ENCODE measurements at regions not wholly inside any gene's neighbourhood (a gene's known extent, or its start where the extent isn't known, plus 50 kb on each side); places are given as distances from the start of the nearest gene placed in this dataset.

GRCh38 chrY:13756615-13757014, 52.9 kb downstream of the TMSB4Y start:
- Histone ChIP-seq H3K27me3 (ENCODE audit: control insufficient read depth, insufficient read depth, low read length) (no peaks in the 10 kb centered on the region), H3K36me3 (ENCODE audit: control insufficient read depth, insufficient read depth, low read length) (no peaks in the 10 kb centered on the region), H3K4me3 (ENCODE audit: low read depth, low read length) (no peak overlapping the region)
- no peak for FAIRE-seq
- peak; percentile 47 for DNase-seq (ENCODE audit: low read depth)
- TF ChIP-seq CTCF (IDR thresholded peaks at IDR 0.05; ENCODE audit: insufficient read depth, low read length, severe bottlenecking) = no peak

DNA sequence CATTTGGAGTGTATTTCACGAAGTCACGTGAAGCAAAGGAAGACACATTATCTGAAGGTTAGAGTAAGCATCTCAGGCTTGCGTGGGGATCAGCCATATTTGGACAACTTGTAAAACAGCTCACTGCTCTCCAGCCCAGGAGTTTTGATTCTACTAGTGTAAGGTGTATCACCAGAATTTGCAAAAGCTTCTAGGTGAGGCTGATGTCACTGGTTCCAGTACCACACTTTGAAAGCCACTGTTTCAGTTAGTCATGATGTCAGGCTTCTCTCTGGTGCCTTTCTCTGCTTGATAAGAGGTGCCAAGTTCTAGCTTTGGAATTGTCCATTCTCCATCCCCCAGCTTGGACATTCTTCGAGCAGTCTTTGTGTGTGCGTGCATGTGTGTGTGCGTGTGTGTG, 62.3 kb downstream of the TMSB4Y start:
- Histone ChIP-seq H3K27me3 (ENCODE audit: control insufficient read depth, insufficient read depth, low read length) (no peaks in the 10 kb centered on the region), H3K4me3 (ENCODE audit: low read depth, low read length) (no peak overlapping the region), H3K36me3 (ENCODE audit: control insufficient read depth, insufficient read depth, low read length) (no peaks in the 10 kb centered on the region)
- DNase-seq (ENCODE audit: low read depth) (no peak), FAIRE-seq (no peak)
- TF ChIP-seq CTCF (IDR thresholded peaks at IDR 0.05; ENCODE audit: insufficient read depth, low read length, severe bottlenecking) = no peak

DNA sequence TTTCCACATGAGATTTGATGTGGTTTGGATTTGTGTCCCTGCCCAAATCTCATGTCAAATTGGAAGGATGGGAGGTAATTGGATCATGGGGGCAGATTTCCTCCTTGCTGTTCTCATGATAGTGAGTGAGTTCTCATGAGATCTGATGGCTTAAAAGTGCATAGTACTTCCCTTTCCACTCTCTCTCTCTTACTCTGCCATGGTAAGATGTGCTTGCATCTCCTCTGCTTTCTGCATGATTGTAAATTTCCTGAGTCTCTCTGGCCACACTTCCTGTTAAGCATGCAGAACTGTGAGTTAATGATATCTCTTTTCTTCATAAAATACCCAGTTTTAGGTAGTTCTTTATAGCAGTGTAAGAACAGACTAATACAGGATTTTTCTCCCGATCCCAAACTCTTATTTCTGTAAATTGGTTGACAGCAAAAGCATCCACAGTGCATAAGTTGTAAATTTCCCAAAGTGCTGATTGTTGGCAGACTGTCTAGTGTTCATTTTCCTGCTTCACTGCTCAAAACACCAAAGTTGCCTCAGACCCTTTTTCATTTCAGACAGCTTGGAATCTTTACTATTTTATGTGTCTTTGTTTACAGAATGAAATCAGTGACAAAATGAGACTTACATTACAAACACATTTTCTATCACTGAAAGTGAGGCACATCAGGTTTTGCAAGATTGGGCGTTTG, 86.6 kb downstream of the TMSB4Y start:
- FAIRE-seq (no peak), DNase-seq (ENCODE audit: low read depth) (no peak)
- Histone ChIP-seq H3K36me3 (ENCODE audit: control insufficient read depth, insufficient read depth, low read length) (no peaks in the 10 kb centered on the region), H3K4me3 (ENCODE audit: low read depth, low read length) (no peak overlapping the region), H3K27me3 (ENCODE audit: control insufficient read depth, insufficient read depth, low read length) (no peaks in the 10 kb centered on the region)
- TF ChIP-seq CTCF (IDR thresholded peaks at IDR 0.05; ENCODE audit: insufficient read depth, low read length, severe bottlenecking) = no peak

DNA sequence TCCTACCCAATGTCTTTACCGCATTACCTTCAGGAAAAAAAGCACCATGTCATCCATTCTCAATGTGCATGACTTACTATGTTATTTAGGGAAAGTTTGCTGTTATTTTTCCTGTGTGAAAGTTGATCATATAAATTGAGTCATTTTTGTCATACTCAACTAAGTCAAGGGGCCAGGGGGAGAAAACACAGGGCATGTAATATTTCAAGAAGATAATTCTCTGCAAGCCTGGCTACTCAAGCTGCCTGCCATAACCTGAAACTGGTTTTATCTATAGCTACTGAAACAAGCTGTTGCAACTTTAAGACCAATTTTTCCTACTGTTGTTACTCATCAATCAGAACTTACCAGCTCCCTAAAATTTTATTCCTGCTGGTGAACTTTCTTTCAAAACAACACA, 91.4 kb downstream of the TMSB4Y start:
- Histone ChIP-seq H3K27me3 (ENCODE audit: control insufficient read depth, insufficient read depth, low read length) (no peaks in the 10 kb centered on the region), H3K36me3 (ENCODE audit: control insufficient read depth, insufficient read depth, low read length) (no peaks in the 10 kb centered on the region), H3K4me3 (ENCODE audit: low read depth, low read length) (no peak overlapping the region)
- DNase-seq (ENCODE audit: low read depth) (no peak), FAIRE-seq (no peak)
- no peak for TF ChIP-seq CTCF (IDR thresholded peaks at IDR 0.05; ENCODE audit: insufficient read depth, low read length, severe bottlenecking)

DNA sequence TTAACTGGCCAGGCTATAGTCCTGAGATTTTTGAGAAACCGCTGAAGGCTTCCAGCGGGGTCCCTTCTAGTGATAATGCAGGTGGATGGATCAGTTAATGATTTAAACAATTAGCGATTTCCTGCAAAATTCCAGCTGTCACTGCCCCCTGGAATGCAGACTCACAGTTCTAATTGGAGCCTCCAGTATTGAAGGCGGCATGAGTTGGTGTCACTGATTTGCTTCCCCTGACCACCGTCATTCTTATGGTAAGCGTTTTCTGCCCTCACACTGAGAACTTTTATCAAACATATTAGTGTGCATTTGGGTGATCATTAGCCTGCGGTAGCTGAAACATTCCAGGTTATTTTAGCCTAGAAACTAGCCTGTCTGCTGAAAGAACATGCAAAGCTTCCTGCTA, 99.1 kb downstream of the TMSB4Y start:
- H3K36me3 ChIP-seq (ENCODE audit: control insufficient read depth, insufficient read depth, low read length) = no peaks in the 10 kb centered on the region
- no peak for TF ChIP-seq CTCF (IDR thresholded peaks at IDR 0.05; ENCODE audit: insufficient read depth, low read length, severe bottlenecking)
- no peak overlapping the region for H3K4me3 ChIP-seq (ENCODE audit: low read depth, low read length)
- DNase-seq (ENCODE audit: low read depth) (no peak), FAIRE-seq (no peak)
- H3K27me3 ChIP-seq (ENCODE audit: control insufficient read depth, insufficient read depth, low read length) = no peaks in the 10 kb centered on the region

DNA sequence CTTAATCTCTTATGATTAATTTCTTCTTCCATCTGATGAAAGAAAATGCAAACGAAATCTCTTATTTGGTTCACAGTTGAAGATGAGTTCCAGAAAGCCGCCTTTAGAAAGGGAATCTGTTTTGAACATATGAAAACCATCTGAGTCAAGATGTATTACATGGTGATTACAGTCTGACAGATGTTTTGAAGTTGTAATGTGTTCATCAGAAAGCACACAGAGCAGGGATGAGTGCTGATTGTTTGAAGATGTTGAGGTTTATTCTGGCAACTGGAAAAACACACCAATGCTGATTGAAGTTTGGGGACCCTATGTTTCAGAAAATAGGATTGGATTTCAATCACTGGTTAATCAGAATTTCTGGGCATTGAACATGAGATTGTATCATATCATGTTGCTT, 99.7 kb downstream of the TMSB4Y start:
- Histone ChIP-seq H3K4me3 (ENCODE audit: low read depth, low read length) (no peak overlapping the region), H3K36me3 (ENCODE audit: control insufficient read depth, insufficient read depth, low read length) (no peaks in the 10 kb centered on the region), H3K27me3 (ENCODE audit: control insufficient read depth, insufficient read depth, low read length) (no peaks in the 10 kb centered on the region)
- TF ChIP-seq CTCF (IDR thresholded peaks at IDR 0.05; ENCODE audit: insufficient read depth, low read length, severe bottlenecking) = no peak
- FAIRE-seq (no peak), DNase-seq (ENCODE audit: low read depth) (no peak)

Data from bronchial epithelial cell (primary cell).